ENCODE measurements at regions not wholly inside any gene's neighbourhood (a gene's known extent, or its start where the extent isn't known, plus 50 kb on each side); places are given as distances from the start of the nearest gene placed in this dataset.
"Not testable (repeated sequence)": the region's sequence is repeated elsewhere in the genome, so short reads cannot be mapped to it uniquely, and the experiment has no call there.

DNA sequence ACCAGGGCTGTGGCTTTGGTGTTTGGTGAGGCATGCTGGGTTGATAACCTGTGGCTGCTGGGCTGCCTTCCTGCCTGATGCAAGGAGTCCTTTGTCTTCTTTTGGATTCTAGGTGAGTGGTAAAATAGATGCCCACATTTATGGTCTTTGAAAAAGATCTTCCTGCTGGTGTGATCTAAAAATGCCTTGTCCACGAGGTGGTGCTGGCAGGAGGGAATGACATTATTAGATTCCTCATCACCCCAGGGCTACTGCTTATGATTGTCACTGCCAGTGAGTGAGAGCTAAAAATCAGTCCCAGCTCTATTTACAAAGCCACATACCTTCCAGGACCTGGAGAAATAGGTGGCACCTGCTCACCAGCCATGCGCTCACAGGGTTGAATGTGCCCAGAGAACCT lies 355.5 kb upstream of the ROPN1 start:
- Histone ChIP-seq H3K4me3 (ENCODE audit: insufficient read length, low read depth) (no peak overlapping the region), H3K4me1 (ENCODE audit: insufficient read depth, insufficient read length) (no peaks in the 10 kb centered on the region), H3K27me3 (ENCODE audit: insufficient read depth, insufficient read length) (no peaks in the 10 kb centered on the region), H3K9me3 (ENCODE audit: insufficient read depth, low read length) (no peaks in the 10 kb centered on the region), H3K36me3 (ENCODE audit: insufficient read depth, insufficient read length, low read length) (no peaks in the 10 kb centered on the region), H3K9ac (ENCODE audit: insufficient read length, low read depth) (no peak overlapping the region)
- no peak for DNase-seq (ENCODE audit: low read depth, low spot score)
- TF ChIP-seq SUZ12 (IDR thresholded peaks at IDR 0.05; ENCODE audit: extremely low read depth, insufficient read depth, insufficient read length), result no peak
- TF ChIP-seq YY1 (IDR thresholded peaks at IDR 0.05; ENCODE audit: insufficient read depth, insufficient read length), result no peak
- TF ChIP-seq ZNF274 (IDR thresholded peaks at IDR 0.05; ENCODE audit: low read depth, low read length), result no peak

DNA sequence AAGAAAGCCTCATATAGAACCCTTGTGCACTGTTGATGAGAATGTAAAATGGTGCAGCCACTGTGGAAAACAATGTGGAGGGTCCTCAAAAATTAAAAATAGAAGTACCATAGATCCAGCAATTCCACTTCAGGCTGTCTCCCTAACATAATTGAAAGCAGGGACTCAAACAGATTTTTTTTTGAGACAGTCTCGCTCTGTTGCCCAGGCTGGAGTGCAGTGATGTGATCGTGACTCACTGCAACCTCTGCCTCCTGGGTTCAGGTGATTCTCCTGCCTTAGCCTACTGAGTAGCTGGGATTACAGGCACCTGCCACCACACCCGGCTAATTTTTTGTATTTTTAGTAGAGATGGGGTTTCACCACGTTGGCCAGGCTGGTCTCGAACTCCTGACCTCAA lies 356.6 kb upstream of the ROPN1 start:
- H3K27me3 ChIP-seq (ENCODE audit: insufficient read depth, insufficient read length); H3K9ac ChIP-seq (ENCODE audit: insufficient read length, low read depth); H3K4me3 ChIP-seq (ENCODE audit: insufficient read length, low read depth); H3K9me3 ChIP-seq (ENCODE audit: insufficient read depth, low read length); H3K36me3 ChIP-seq (ENCODE audit: insufficient read depth, insufficient read length, low read length); DNase-seq (ENCODE audit: low read depth, low spot score); H3K4me1 ChIP-seq (ENCODE audit: insufficient read depth, insufficient read length): not testable (repeated sequence)

GRCh38 chr3:124351430-124352148 lies 359.7 kb upstream of the ROPN1 start:
- no peak overlapping the region for H3K9ac ChIP-seq (ENCODE audit: insufficient read length, low read depth)
- H3K4me1 ChIP-seq (ENCODE audit: insufficient read depth, insufficient read length), result no peaks in the 10 kb centered on the region
- H3K27me3 ChIP-seq (ENCODE audit: insufficient read depth, insufficient read length), result no peaks in the 10 kb centered on the region
- peak; percentile 57 for DNase-seq (ENCODE audit: low read depth, low spot score)
- H3K4me3 ChIP-seq (ENCODE audit: insufficient read length, low read depth), result no peak overlapping the region
- TF ChIP-seq SUZ12 (IDR thresholded peaks at IDR 0.05; ENCODE audit: extremely low read depth, insufficient read depth, insufficient read length), result no peak
- no peak for TF ChIP-seq YY1 (IDR thresholded peaks at IDR 0.05; ENCODE audit: insufficient read depth, insufficient read length)
- TF ChIP-seq ZNF274 (IDR thresholded peaks at IDR 0.05; ENCODE audit: low read depth, low read length), result no peak
- no peaks in the 10 kb centered on the region for H3K36me3 ChIP-seq (ENCODE audit: insufficient read depth, insufficient read length, low read length)
- H3K9me3 ChIP-seq (ENCODE audit: insufficient read depth, low read length), result no peaks in the 10 kb centered on the region

GRCh38 chr3:124352149-124352539 lies 360.2 kb upstream of the ROPN1 start:
- Histone ChIP-seq H3K9me3 (ENCODE audit: insufficient read depth, low read length) (no peaks in the 10 kb centered on the region), H3K4me3 (ENCODE audit: insufficient read length, low read depth) (no peak overlapping the region), H3K36me3 (ENCODE audit: insufficient read depth, insufficient read length, low read length) (no peaks in the 10 kb centered on the region), H3K4me1 (ENCODE audit: insufficient read depth, insufficient read length) (no peaks in the 10 kb centered on the region), H3K9ac (ENCODE audit: insufficient read length, low read depth) (no peak overlapping the region), H3K27me3 (ENCODE audit: insufficient read depth, insufficient read length) (no peaks in the 10 kb centered on the region)
- TF ChIP-seq ZNF274 (IDR thresholded peaks at IDR 0.05; ENCODE audit: low read depth, low read length), result no peak
- no peak for DNase-seq (ENCODE audit: low read depth, low spot score)

GRCh38 chr3:124353691-124354090 lies 361.8 kb upstream of the ROPN1 start:
- DNase-seq (ENCODE audit: low read depth, low spot score), result no peak
- Histone ChIP-seq H3K27me3 (ENCODE audit: insufficient read depth, insufficient read length) (no peaks in the 10 kb centered on the region), H3K4me1 (ENCODE audit: insufficient read depth, insufficient read length) (no peaks in the 10 kb centered on the region), H3K9ac (ENCODE audit: insufficient read length, low read depth) (no peak overlapping the region), H3K4me3 (ENCODE audit: insufficient read length, low read depth) (no peak overlapping the region), H3K36me3 (ENCODE audit: insufficient read depth, insufficient read length, low read length) (no peaks in the 10 kb centered on the region), H3K9me3 (ENCODE audit: insufficient read depth, low read length) (no peaks in the 10 kb centered on the region)
- TF ChIP-seq YY1 (IDR thresholded peaks at IDR 0.05; ENCODE audit: insufficient read depth, insufficient read length), result no peak
- no peak for TF ChIP-seq ZNF274 (IDR thresholded peaks at IDR 0.05; ENCODE audit: low read depth, low read length)
- TF ChIP-seq SUZ12 (IDR thresholded peaks at IDR 0.05; ENCODE audit: extremely low read depth, insufficient read depth, insufficient read length), result no peak

GRCh38 chr3:124354150-124354549 lies 362.2 kb upstream of the ROPN1 start:
- no peaks in the 10 kb centered on the region for H3K4me1 ChIP-seq (ENCODE audit: insufficient read depth, insufficient read length)
- H3K27me3 ChIP-seq (ENCODE audit: insufficient read depth, insufficient read length), result no peaks in the 10 kb centered on the region
- TF ChIP-seq ZNF274 (IDR thresholded peaks at IDR 0.05; ENCODE audit: low read depth, low read length) (no peak), SUZ12 (IDR thresholded peaks at IDR 0.05; ENCODE audit: extremely low read depth, insufficient read depth, insufficient read length) (no peak), YY1 (IDR thresholded peaks at IDR 0.05; ENCODE audit: insufficient read depth, insufficient read length) (no peak)
- H3K36me3 ChIP-seq (ENCODE audit: insufficient read depth, insufficient read length, low read length), result no peaks in the 10 kb centered on the region
- no peak overlapping the region for H3K4me3 ChIP-seq (ENCODE audit: insufficient read length, low read depth)
- no peak overlapping the region for H3K9ac ChIP-seq (ENCODE audit: insufficient read length, low read depth)
- no peak for DNase-seq (ENCODE audit: low read depth, low spot score)
- no peaks in the 10 kb centered on the region for H3K9me3 ChIP-seq (ENCODE audit: insufficient read depth, low read length)

- H3K4me3 ChIP-seq (ENCODE audit: insufficient read length, low read depth), result no peak overlapping the region
- H3K9me3 ChIP-seq (ENCODE audit: insufficient read depth, low read length), result no peaks in the 10 kb centered on the region
- no peaks in the 10 kb centered on the region for H3K36me3 ChIP-seq (ENCODE audit: insufficient read depth, insufficient read length, low read length)
- H3K9ac ChIP-seq (ENCODE audit: insufficient read length, low read depth), result no peak overlapping the region
- H3K4me1 ChIP-seq (ENCODE audit: insufficient read depth, insufficient read length), result peaks cover 2% of the 10 kb centered on the region
- no peaks in the 10 kb centered on the region for H3K27me3 ChIP-seq (ENCODE audit: insufficient read depth, insufficient read length)
- TF ChIP-seq ZNF274 (IDR thresholded peaks at IDR 0.05; ENCODE audit: low read depth, low read length) (no peak), YY1 (IDR thresholded peaks at IDR 0.05; ENCODE audit: insufficient read depth, insufficient read length) (no peak), SUZ12 (IDR thresholded peaks at IDR 0.05; ENCODE audit: extremely low read depth, insufficient read depth, insufficient read length) (no peak)
- DNase-seq (ENCODE audit: low read depth, low spot score), result no peak
These were observed 366.2 kb upstream of the ROPN1 start for GRCh38 chr3:124358156-124358555.

GRCh38 chr3:124360155-124360554 lies 368.2 kb upstream of the ROPN1 start:
- Histone ChIP-seq H3K9me3 (ENCODE audit: insufficient read depth, low read length) (no peaks in the 10 kb centered on the region), H3K36me3 (ENCODE audit: insufficient read depth, insufficient read length, low read length) (no peaks in the 10 kb centered on the region), H3K4me1 (ENCODE audit: insufficient read depth, insufficient read length) (peaks cover 2% of the 10 kb centered on the region), H3K9ac (ENCODE audit: insufficient read length, low read depth) (no peak overlapping the region), H3K4me3 (ENCODE audit: insufficient read length, low read depth) (no peak overlapping the region), H3K27me3 (ENCODE audit: insufficient read depth, insufficient read length) (no peaks in the 10 kb centered on the region)
- DNase-seq (ENCODE audit: low read depth, low spot score), result no peak
- TF ChIP-seq YY1 (IDR thresholded peaks at IDR 0.05; ENCODE audit: insufficient read depth, insufficient read length) (no peak), SUZ12 (IDR thresholded peaks at IDR 0.05; ENCODE audit: extremely low read depth, insufficient read depth, insufficient read length) (no peak), ZNF274 (IDR thresholded peaks at IDR 0.05; ENCODE audit: low read depth, low read length) (no peak)
